Skeletal muscle tissue (tissue), 3 donors: ENCODE measurements at regions not wholly inside any gene's neighbourhood (a gene's known extent, or its start where the extent isn't known, plus 50 kb on each side); places are given as distances from the start of the nearest gene placed in this dataset.
"Not testable (repeated sequence)": the region's sequence is repeated elsewhere in the genome, so short reads cannot be mapped to it uniquely, and the experiment has no call there.

Source experiments
- H3K27ac ChIP-seq: one replicate; pipeline ENCODE4 v1.7.0; 2013; ENCODE audit warnings: mild to moderate bottlenecking, low read depth, low read length, inconsistent platforms
- H3K27me3 ChIP-seq, 3 donors: one replicate each; pipeline ENCODE4 v1.7.0; 2013; ENCODE audit warnings: low read length in 3 of 3; ENCODE audit not compliant: control insufficient read depth in 3 of 3, insufficient read depth in 3 of 3
- H3K36me3 ChIP-seq, 3 donors: one replicate each; pipeline ENCODE4 v1.7.0; 2013; ENCODE audit warnings: low read length in 3 of 3; ENCODE audit not compliant: control insufficient read depth in 3 of 3, insufficient read depth in 3 of 3
- H3K4me1 ChIP-seq, 3 donors: one replicate each; pipeline ENCODE4 v1.7.0; 2013; ENCODE audit warnings: low read length in 3 of 3, mild to moderate bottlenecking in 3 of 3; ENCODE audit not compliant: control insufficient read depth in 3 of 3, insufficient read depth in 3 of 3
- H3K4me3 ChIP-seq, 3 donors: one replicate each; pipeline ENCODE4 v1.7.0; 2013; ENCODE audit warnings: low read length in 3 of 3
- H3K9ac ChIP-seq, 3 donors: one replicate each; pipeline ENCODE4 v1.7.0; 2013; ENCODE audit warnings: low read length in 3 of 3, mild to moderate bottlenecking in 3 of 3, moderate library complexity in 2 of 3, low read depth in 1 of 3
- H3K9me3 ChIP-seq, 3 donors: one replicate each; pipeline ENCODE4 v1.7.0; 2013; ENCODE audit warnings: low read length in 3 of 3; ENCODE audit not compliant: control insufficient read depth in 3 of 3
- donor health status: Osteomylitis.

DNA sequence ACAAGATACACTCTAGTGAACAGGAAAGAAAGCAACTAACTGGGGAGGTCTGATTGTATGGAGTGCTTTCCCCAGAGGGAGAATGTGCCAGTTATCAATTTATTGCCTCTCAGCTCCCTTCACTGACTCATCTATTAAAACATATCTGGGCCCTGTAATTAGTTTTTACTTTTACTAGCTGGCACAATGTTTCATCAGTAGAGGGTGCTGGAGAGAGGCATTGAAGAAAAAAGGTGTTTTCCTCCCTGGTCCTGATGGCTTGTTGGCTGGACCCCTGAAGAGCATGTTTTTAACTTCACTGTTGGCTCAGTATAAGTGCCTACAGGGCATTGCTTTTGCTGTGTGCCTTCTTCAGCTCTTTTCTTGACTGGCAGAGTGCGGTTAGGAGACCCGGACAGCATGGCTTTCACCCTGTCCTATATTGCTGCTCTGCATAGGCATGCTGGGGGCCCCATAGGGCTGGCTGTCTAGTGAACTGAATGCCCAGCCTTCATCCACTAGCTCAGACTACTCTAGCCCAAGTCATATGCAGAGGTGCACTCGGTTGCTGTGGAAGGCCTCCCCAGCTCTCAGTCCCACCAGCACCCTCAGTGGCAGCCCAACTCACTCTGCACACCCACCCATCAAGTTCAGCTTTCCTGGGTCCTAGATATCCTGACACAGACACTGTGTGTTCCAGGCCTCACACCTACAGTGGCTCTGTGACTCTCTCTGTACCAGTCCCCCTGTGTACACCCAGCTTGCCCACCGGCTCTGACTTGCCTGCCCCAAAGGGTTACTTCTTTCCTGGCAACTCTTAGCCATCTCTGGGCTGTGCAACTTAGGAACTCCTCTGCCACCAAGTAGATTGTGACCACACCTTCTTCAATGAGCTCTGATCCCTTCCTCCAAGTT is 62.3 kb upstream of the ACYP2 start:
- H3K27me3 ChIP-seq: no peaks in the 10 kb centered on the region
- H3K9ac ChIP-seq: no peak overlapping the region
- no peaks in the 10 kb centered on the region for H3K4me1 ChIP-seq
- peaks cover 0 to 12% (median 7%) of the 10 kb centered on the region in 3 donors for H3K36me3 ChIP-seq
- H3K27ac ChIP-seq: no peak overlapping the region
- H3K4me3 ChIP-seq: no peak overlapping the region
- no peaks in the 10 kb centered on the region for H3K9me3 ChIP-seq

DNA sequence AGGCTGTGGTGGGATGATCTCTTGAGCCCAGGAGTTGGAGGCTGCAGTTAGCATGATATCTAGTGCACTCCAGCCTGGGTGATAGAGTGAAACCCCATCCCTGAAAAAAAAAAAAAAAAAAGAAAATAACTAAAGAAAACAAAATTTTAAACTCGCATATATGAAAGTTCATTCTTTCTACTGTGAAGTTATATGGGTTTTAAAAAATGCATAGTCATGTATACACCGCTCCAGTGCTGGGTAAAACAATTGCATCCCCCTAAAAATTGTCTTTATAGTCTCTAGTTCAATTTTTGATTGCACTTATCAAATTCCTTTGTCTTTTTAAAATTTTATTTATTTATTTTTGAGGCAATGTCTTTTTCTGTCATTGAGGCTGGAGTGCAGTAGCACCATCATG is 65.0 kb upstream of the ACYP2 start:
- Histone ChIP-seq H3K9me3 (no peaks in the 10 kb centered on the region), H3K4me1 (no peaks in the 10 kb centered on the region), H3K36me3 (peaks cover 0 to 12% (median 7%) of the 10 kb centered on the region in 3 donors), H3K27me3 (no peaks in the 10 kb centered on the region), H3K9ac (no peak overlapping the region), H3K4me3 (no peak overlapping the region), H3K27ac (no peak overlapping the region)

DNA sequence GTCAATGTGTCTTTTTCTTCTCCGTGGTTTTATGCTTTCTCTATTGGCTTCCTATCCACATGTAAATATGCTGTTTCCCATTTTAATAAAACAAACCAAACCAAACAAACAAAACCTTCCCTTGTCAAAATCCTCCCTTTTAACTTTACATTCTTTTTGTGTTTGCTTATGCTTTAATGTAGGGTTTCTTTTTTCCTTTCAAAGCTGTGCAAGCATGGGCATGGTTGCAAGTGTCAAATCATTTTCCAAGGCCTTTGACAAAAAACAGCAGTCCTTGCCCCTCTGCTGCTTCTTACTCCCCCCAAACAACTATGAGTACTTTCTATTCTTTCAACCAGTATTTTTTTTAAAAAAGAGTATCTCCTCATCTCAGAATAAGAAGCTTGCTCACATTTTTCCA is 66.0 kb upstream of the ACYP2 start:
- Histone ChIP-seq H3K4me1 (peaks cover 0 to 2% (median under 1%) of the 10 kb centered on the region in 3 donors), H3K9ac (no peak overlapping the region), H3K9me3 (no peaks in the 10 kb centered on the region), H3K27ac (no peak overlapping the region), H3K27me3 (no peaks in the 10 kb centered on the region), H3K4me3 (no peak overlapping the region), H3K36me3 (peaks cover 0 to 12% (median 7%) of the 10 kb centered on the region in 3 donors)

DNA sequence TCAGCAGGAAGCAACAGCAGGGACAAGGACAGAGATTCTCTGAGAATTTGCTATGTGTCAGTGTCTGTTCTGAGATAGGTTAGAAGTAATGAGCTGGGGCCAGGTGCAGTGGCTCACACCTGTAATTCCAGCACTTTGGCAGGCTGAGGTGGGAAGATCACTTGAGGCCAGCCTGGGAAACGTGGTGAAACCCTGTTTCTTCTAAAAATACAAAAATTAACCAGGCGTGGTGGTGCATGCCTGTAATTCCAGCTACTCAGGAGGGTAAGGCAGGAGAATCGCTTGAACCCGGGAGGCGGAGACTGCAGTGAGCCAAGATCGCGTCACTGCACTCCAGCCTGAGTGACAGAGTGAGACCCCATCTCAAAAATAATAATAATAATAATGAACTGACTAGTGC is 66.5 kb upstream of the ACYP2 start:
- H3K27ac ChIP-seq, H3K27me3 ChIP-seq, H3K9ac ChIP-seq, H3K4me1 ChIP-seq, H3K4me3 ChIP-seq, H3K9me3 ChIP-seq: not testable (repeated sequence)
- H3K36me3 ChIP-seq: peaks cover 0 to 12% (median 7%) of the 10 kb centered on the region in 3 donors

DNA sequence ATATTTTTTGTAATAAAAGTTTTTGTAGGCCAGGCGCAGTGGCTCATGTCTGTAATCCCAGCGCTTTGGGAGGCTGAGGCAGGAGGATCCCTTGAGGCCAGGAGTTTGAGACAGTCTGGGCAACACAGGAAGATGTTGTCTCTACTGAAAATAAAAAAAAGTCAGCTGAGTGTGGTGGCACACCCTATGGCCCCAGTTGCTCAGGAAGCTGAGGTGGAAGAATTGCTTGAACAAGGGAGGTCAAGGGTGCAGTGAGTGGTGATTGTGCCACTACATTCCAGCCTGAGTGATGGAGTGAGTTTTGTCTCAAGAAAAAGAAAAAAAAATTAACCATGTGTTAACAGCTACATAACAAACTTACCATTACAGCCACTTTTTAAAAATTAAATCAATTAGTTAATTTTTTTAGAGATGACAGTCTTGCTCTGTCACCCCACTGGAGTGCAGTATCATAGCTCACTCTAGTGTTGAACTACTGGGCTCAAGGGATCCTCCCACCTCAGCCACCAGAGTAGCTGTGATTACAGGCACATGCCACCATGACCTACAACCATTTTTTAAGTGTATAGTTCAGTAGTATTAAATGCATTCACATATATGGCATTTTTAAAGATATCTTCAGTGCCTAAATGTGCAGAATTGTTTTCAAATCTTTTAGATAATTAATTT is 67.2 kb upstream of the ACYP2 start:
- Histone ChIP-seq H3K9me3 (no peaks in the 10 kb centered on the region), H3K27ac (no peak overlapping the region), H3K9ac (no peak overlapping the region), H3K27me3 (no peaks in the 10 kb centered on the region), H3K4me1 (peaks cover 7 to 11% (median 9%) of the 10 kb centered on the region in 3 donors), H3K4me3 (no peak overlapping the region), H3K36me3 (peaks cover 0 to 10% (median 4%) of the 10 kb centered on the region in 3 donors)

DNA sequence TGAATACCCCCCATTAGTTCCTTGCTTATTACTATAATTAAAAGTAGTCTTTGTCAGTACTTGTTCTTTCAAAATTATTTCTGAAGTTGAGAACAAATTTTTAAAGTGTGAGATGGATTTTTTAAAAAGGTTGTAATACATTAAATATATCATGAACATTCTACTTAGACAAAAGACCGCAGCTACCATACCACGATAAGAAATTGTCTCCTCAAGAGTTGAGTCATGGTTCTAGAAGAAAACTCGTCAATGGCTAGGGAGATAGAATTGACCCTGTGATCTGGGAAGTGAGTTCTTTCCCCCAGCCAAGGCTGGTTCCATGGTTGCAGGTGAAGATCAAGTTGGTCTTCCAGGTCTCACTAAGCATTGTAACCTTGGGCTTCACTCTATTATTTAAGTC is 67.8 kb upstream of the ACYP2 start:
- no peaks in the 10 kb centered on the region for H3K9me3 ChIP-seq
- peaks cover 10 to 13% (median 13%) of the 10 kb centered on the region in 3 donors for H3K4me1 ChIP-seq
- no peaks in the 10 kb centered on the region for H3K27me3 ChIP-seq
- H3K36me3 ChIP-seq: peaks cover 0 to 7% (median under 1%) of the 10 kb centered on the region in 3 donors
- H3K9ac ChIP-seq: no peak overlapping the region
- H3K27ac ChIP-seq: no peak overlapping the region
- no peak overlapping the region for H3K4me3 ChIP-seq

DNA sequence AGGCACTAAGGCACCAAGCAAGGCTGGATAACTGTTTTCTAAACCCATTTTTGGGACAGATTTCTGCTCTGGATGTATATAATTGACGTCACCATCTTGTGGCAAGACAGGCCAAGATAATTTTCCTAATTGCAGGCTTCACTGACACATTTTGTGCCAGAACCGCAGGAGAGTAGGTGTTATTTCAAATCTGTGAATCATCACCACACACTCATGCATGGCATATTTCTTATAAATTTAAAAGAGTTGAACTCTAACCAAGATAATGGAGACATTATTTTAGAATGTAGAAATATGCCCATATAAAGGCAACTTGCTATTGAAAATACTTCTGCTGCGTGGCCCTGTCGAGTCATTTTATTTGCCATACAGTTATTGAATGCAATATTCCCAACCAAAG is 68.3 kb upstream of the ACYP2 start:
- Histone ChIP-seq H3K27me3 (no peaks in the 10 kb centered on the region), H3K9me3 (no peaks in the 10 kb centered on the region), H3K4me3 (no peak overlapping the region), H3K4me1 (peaks cover 12 to 18% (median 16%) of the 10 kb centered on the region in 3 donors), H3K9ac (no peak overlapping the region), H3K27ac (no peak overlapping the region), H3K36me3 (peaks cover 0 to 7% (median 0%) of the 10 kb centered on the region in 3 donors)

DNA sequence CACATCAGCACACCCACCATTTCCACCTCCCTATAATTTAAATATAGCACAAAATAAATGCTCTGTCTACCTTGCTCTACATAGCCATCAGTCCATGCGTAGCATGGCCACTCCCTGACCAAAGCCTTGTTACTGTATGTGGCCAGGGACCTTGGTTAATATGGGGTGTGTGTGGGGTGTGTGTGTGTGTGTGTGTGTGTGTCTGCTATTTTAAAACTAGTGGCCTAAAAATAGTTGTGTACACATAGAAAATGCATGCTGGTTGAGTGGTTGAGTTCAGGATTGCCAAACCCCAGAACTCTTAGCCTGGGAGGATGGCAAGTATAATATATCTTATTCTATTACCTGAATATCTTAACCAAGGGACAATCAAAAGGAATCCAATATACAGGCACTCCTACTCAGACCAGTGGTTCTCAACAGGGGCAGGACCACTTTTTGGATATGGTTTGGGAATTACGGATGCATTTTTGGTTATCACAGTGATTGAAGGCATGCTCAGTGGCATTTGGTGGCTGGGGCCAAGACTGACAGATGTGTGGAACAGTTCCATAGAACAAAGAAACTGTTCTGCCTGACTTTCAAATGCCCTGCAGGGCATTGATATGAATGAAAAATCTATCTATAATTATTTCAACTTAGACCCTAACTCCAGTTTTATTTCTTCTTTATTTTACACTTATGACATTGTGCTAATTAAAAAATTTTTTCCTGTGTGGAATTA is 72.3 kb upstream of the PSME4 start:
- Histone ChIP-seq H3K9ac (peak overlapping the region in 1 of 3 donors; percentile 47), H3K4me1 (peaks cover 12 to 18% (median 16%) of the 10 kb centered on the region in 3 donors), H3K27ac (peak overlapping the region; percentile 75)

DNA sequence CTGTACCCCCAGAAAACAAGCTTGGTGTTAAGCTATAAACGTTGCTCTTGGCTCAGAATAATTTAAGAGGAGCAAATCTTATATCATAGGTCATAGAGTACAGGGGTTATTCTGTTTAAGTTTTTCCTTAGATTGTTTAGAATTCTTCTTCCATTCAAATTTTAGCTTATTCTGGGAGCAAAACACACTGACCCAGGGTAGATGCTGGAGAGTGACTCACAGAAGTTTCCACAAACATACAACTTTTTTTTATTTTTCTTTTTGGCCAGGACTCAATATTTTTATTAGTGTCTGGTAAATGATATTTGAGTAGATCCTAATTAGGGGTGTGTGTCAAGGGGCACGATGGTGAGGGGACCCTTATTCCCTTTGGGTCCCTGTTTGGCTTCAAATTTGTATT is 71.5 kb upstream of the PSME4 start:
- Histone ChIP-seq H3K4me3 (no peak overlapping the region), H3K27ac (peak overlapping the region; percentile 75), H3K9ac (no peak overlapping the region), H3K36me3 (no peaks in the 10 kb centered on the region), H3K9me3 (no peaks in the 10 kb centered on the region), H3K27me3 (no peaks in the 10 kb centered on the region), H3K4me1 (peaks cover 12 to 18% (median 16%) of the 10 kb centered on the region in 3 donors)

More for the DNA sequence above, 72.3 kb upstream of the PSME4 start:
- H3K4me3 ChIP-seq: peak overlapping the region in 1 of 3 donors; percentile 29
- H3K36me3 ChIP-seq: no peaks in the 10 kb centered on the region
- no peaks in the 10 kb centered on the region for H3K27me3 ChIP-seq
- no peaks in the 10 kb centered on the region for H3K9me3 ChIP-seq
